Upper lobe of right lung (tissue), 1 donor: ENCODE measurements at regions not wholly inside any gene's neighbourhood (a gene's known extent, or its start where the extent isn't known, plus 50 kb on each side); places are given as distances from the start of the nearest gene placed in this dataset.

ENCODE experiments used
- ATAC-seq: fragments of 200-7000 bp; cut with Tn5 transposase; one replicate; pipeline ENCODE4 v1.9.1; 2020; ENCODE audit warnings: mild to moderate bottlenecking, moderate library complexity
- DNase-seq: peaks from one replicate; pipeline ENCODE4 v3.0.0-alpha.2; 2020
- H3K27ac ChIP-seq: fragments of 200-600 bp; one replicate; pipeline ENCODE4 v1.8.0; 2022
- H3K27me3 ChIP-seq: fragments of 200-600 bp; one replicate; pipeline ENCODE4 v1.8.0; 2022; ENCODE audit warnings: mild to moderate bottlenecking
- H3K36me3 ChIP-seq: fragments of 200-600 bp; one replicate; pipeline ENCODE4 v1.8.0; 2022
- H3K4me1 ChIP-seq: fragments of 200-600 bp; one replicate; pipeline ENCODE4 v1.8.0; 2022
- H3K4me3 ChIP-seq: fragments of 200-600 bp; one replicate; pipeline ENCODE4 v1.8.0; 2022; ENCODE audit warnings: mild to moderate bottlenecking
- H3K9me3 ChIP-seq: fragments of 200-600 bp; one replicate; pipeline ENCODE4 v1.8.0; 2022
- intact Hi-C: fragments of 100-400 bp; cut with DNase I; formaldehyde crosslinking; loops from one replicate; pipeline ENCODE4 v1.11.0; 2022
- TF ChIP-seq, protein P1 (sequence below): fragments of 200-600 bp; IDR thresholded peaks from one replicate; pipeline ENCODE4 v1.8.0; 2022; ENCODE audit warnings: antibody characterized with exemption
- donor health status: DM: no; HTN: yes; CAD: no; lungs with severe emphysema.

DNA sequence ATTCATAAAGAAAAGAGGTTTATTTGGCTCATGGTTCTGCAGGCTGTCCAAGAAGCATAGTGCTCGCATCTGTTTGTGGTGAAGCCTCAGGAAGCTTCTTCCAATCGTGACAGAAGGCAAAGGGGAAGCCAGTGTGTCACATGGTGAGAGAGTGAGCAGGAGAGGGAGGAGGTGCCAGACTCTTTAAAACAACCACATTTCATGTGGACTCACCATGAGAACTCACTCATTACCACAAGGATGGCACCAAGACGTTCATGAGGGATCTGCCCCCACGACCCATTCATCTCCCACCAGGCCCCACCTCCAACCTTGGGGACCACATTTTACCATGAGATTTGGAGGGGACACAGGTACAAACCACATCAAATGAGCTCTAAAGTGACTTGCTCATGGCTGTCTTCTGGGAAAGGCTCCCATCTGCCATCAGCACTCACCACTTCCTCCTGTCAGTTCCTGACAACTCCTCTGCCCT lies 327.3 kb upstream of the TLE3 start:
- DNase-seq = no peak
- no peaks in the 10 kb centered on the region for H3K9me3 ChIP-seq
- no peak overlapping the region for H3K27ac ChIP-seq
- H3K27me3 ChIP-seq = no peaks in the 10 kb centered on the region
- TF ChIP-seq, protein P1, sequence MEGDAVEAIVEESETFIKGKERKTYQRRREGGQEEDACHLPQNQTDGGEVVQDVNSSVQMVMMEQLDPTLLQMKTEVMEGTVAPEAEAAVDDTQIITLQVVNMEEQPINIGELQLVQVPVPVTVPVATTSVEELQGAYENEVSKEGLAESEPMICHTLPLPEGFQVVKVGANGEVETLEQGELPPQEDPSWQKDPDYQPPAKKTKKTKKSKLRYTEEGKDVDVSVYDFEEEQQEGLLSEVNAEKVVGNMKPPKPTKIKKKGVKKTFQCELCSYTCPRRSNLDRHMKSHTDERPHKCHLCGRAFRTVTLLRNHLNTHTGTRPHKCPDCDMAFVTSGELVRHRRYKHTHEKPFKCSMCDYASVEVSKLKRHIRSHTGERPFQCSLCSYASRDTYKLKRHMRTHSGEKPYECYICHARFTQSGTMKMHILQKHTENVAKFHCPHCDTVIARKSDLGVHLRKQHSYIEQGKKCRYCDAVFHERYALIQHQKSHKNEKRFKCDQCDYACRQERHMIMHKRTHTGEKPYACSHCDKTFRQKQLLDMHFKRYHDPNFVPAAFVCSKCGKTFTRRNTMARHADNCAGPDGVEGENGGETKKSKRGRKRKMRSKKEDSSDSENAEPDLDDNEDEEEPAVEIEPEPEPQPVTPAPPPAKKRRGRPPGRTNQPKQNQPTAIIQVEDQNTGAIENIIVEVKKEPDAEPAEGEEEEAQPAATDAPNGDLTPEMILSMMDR = no peak
- H3K4me3 ChIP-seq = no peak overlapping the region
- intact Hi-C loops = no loop called here
- H3K4me1 ChIP-seq = no peaks in the 10 kb centered on the region
- H3K36me3 ChIP-seq = no peaks in the 10 kb centered on the region
- peak; percentile 55 for ATAC-seq

DNA sequence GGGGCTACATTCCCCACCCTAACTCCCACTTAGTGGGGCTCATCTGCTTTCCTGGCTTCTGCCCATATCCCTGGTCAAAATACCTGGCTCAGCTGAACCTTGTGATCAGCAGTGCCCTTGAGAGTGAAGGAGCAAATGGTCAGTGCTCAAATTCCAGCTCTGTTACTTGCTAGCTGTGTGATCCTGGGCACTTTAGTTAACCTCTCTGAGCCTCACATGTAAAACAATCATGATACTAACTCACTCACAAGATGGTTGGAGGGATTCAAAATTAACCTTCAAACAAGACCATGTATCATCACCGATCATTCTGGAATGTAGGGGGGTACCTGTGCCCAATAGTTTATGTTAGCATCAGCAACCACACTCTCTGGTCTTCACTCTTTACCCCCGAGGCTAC lies 325.6 kb upstream of the TLE3 start:
- Histone ChIP-seq H3K27me3 (no peaks in the 10 kb centered on the region), H3K9me3 (no peaks in the 10 kb centered on the region), H3K4me3 (no peak overlapping the region), H3K27ac (no peak overlapping the region), H3K4me1 (no peaks in the 10 kb centered on the region), H3K36me3 (no peaks in the 10 kb centered on the region)
- DNase-seq = peak; percentile 8
- intact Hi-C loops = no loop called here
- TF ChIP-seq, protein P1 = no peak
- ATAC-seq = no peak

DNA sequence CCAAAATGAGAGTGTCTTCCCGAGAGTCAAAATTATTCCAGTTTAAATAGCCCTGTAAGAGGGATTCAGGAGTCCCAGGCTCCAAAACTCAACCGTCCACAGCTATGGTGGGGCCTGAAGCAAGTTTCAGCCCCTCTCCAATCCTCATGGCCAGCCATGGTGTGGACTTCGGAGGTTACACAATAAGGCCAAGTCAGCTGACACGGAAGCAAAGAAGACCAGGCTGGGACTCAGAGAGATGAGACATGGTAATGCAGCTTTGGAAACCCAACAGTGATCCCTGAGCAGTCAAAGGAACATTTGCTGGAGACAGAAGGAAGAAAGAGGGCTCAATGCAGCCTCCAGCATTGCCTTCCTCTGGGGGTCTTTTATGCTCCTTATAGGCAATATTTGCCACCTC lies 324.6 kb upstream of the TLE3 start:
- Histone ChIP-seq H3K27me3 (no peaks in the 10 kb centered on the region), H3K27ac (no peak overlapping the region), H3K4me3 (no peak overlapping the region), H3K9me3 (no peaks in the 10 kb centered on the region), H3K36me3 (no peaks in the 10 kb centered on the region), H3K4me1 (no peaks in the 10 kb centered on the region)
- ATAC-seq (no peak), DNase-seq (no peak)
- TF ChIP-seq, protein P1 = no peak
- intact Hi-C loops = no loop called here

DNA sequence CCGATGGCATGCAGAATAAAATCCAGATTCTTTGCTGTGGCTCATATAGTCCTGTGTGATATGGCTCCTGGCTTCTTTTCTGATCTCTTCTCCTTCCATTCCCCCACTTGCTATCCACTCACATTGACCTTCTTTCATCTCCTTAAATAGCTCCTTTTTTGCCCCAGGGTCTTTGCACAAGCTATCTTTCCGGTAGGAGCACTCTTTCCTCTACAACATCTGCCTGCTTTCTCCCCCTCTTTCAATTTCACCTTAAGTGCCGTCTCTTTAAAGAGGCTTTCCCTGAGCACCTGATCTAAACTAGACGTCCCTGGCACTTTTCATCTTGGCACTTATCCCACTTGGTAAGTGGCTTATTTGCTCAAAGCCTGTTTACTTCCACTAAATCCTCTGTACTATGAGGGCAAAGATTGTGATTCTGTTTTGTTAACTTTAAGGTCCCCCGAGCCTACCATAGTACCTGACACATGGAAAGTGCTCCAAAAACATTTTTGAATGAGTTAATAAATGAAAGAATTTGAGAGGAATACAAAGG lies 323.3 kb upstream of the TLE3 start:
- H3K27ac ChIP-seq = no peak overlapping the region
- TF ChIP-seq, protein P1 = no peak
- H3K36me3 ChIP-seq = no peaks in the 10 kb centered on the region
- H3K4me3 ChIP-seq = no peak overlapping the region
- DNase-seq = no peak
- H3K27me3 ChIP-seq = no peaks in the 10 kb centered on the region
- H3K9me3 ChIP-seq = no peaks in the 10 kb centered on the region
- intact Hi-C loops = no loop called here
- no peaks in the 10 kb centered on the region for H3K4me1 ChIP-seq
- ATAC-seq = peak; percentile 32

DNA sequence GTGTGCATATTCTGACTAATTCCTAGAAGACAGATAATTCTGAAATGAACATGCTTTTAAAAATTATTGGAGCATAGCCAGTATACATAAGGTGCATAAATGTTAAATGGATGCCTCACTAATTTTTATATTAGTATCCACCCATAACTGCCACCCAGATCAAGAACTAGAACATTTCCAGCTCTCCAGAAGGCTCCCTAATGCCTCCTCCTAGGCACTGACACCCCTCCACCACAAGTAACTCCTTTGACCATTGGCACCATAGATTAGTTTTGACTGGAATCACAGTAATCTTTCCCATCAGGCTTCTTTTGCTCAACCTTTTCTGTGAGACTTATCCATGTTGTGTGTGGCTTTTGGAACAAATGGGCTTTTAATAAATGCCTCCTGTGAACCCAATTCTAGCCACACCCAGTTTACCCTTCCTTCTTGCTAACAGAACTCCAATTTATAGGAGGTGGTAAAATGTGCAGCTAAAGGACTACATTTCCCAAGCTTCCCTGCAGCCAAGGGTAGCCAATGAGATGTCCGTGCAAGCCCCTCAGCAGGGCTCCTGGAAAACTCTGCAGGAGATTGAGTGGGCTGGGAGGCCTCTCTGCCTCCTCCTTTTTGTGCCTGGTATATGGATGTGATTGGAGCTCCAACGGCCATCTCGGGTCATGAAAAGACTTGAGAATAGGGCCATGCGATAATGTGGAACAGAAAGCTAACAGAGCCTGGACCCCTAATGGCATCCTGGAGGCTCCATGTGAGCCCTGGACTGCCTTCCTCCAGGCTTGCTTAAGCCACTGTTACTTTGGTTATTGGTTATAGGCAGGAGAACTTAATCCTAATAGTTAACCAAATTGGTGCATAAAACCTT lies 322.6 kb upstream of the TLE3 start:
- no peaks in the 10 kb centered on the region for H3K4me1 ChIP-seq
- DNase-seq (peak; percentile 22), ATAC-seq (no peak)
- H3K27me3 ChIP-seq = no peaks in the 10 kb centered on the region
- no peak overlapping the region for H3K27ac ChIP-seq
- H3K36me3 ChIP-seq = no peaks in the 10 kb centered on the region
- no peaks in the 10 kb centered on the region for H3K9me3 ChIP-seq
- no peak overlapping the region for H3K4me3 ChIP-seq
- intact Hi-C loops = no loop called here
- TF ChIP-seq, protein P1 = no peak
